NT2/D1 (cell line): ENCODE measurements at regions not wholly inside any gene's neighbourhood (a gene's known extent, or its start where the extent isn't known, plus 50 kb on each side); places are given as distances from the start of the nearest gene placed in this dataset.

Source experiments
- YY1 ChIP-seq: IDR thresholded peaks from 2 replicates; pipeline ENCODE4 v1.6.1; 2011; ENCODE audit not compliant: insufficient read length, insufficient read depth
- ZNF274 ChIP-seq: IDR thresholded peaks from 2 replicates; pipeline ENCODE4 v1.6.1; 2011; ENCODE audit warnings: mild to moderate bottlenecking, low read depth, low read length

DNA sequence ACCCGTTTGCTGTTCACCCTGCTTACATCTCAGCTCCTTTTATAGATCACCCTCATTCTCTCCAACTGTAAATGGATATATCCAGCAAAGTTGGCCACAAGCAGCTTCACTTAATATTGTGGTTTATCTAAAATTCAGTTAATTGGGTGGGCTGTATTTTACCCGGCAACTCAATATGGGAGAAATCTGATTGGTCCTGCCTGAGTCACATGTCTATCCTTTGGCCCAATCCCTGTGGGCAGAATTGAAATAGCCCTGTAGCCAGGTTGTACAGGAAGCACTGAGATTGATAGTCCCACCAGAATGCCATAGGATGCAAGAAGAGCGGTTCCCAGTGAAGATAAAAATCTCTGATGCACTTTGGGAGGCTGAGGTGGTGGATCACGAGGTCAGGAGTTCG, 73.2 kb downstream of the AIPL1 start:
- no peak for TF ChIP-seq ZNF274
- no peak for TF ChIP-seq YY1
